Hepatocyte (in vitro differentiated cells): ENCODE measurements at regions not wholly inside any gene's neighbourhood (a gene's known extent, or its start where the extent isn't known, plus 50 kb on each side); places are given as distances from the start of the nearest gene placed in this dataset.

Experiments used
- CTCF ChIP-seq: fragments of 200-600 bp; sonication (generic); IDR thresholded peaks from 2 replicates; pipeline ENCODE4 v1.5.1; 2016; ENCODE audit warnings: antibody characterized with exemption, mild to moderate bottlenecking; ENCODE audit not compliant: poor library complexity
- EZH2 ChIP-seq: fragments of 200-600 bp; sonication (generic); IDR thresholded peaks from 2 replicates; pipeline ENCODE4 v1.6.1; 2016; ENCODE audit warnings: antibody characterized with exemption, mild to moderate bottlenecking, borderline replicate concordance
- EZH2phosphoT487 ChIP-seq: fragments of 200-600 bp; sonication (generic); IDR thresholded peaks from one replicate; pipeline ENCODE4 v1.6.1; 2018; ENCODE audit warnings: antibody characterized with exemption, mild to moderate bottlenecking, low read depth, moderate library complexity; ENCODE audit not compliant: unreplicated experiment, severe bottlenecking

DNA sequence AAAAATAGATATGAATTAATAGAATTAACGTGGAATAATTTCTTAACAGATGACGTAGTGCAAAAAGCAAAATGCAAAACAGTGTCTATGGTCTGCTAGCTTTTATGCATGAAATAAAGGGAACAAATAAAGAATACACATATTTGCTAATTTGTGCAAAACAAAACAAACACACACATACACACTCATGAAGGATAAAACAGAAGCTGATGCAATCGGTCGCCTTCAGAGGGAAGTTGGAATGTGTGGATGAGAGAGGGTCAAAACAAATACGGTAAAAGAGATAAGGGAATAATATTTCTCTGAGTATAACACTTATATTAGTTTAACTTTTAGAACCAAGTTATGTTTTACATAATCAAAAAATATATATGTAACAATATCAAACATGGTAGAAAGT lies 1160.9 kb upstream of the PCDH9 start:
- TF ChIP-seq CTCF (no peak), EZH2 (no peak), EZH2phosphoT487 (no peak)
